ENCODE measurements at regions not wholly inside any gene's neighbourhood (a gene's known extent, or its start where the extent isn't known, plus 50 kb on each side); places are given as distances from the start of the nearest gene placed in this dataset.

- Mint-ChIP-seq H3K27me3 (peaks cover 0 to 8% of the 10 kb centered on the region in 2 donors), H3K9me3 (peaks cover 0 to 13% (median 9%) of the 10 kb centered on the region in 8 donors), H3K4me3 (no peak overlapping the region), H3K4me1 (no peaks in the 10 kb centered on the region), H3K27ac (no peak overlapping the region), H3K36me3 (no peaks in the 10 kb centered on the region)
- no peaks in the 10 kb centered on the region for H3K4me1 ChIP-seq (ENCODE audit: insufficient read depth, low read length)
- H3K27ac ChIP-seq (ENCODE audit: low read depth, low read length): no peak overlapping the region
- no peaks in the 10 kb centered on the region for H3K9me3 ChIP-seq (ENCODE audit: control insufficient read depth in 1 of 2, low read length in 2 of 2)
- POLR2A ChIA-PET (ENCODE audit: partially characterized antibody): no interaction called here
- CTCF ChIA-PET (ENCODE audit: partially characterized antibody): no interaction called here
- intact Hi-C loops (cut with micrococcal nuclease): no loop called here
- no peak for DNase-seq
- no peaks in the 10 kb centered on the region for H3K27me3 ChIP-seq (ENCODE audit: insufficient read depth, low read length)
- H3K4me3 ChIP-seq (ENCODE audit: low read length in 2 of 2): no peak overlapping the region
- H3K36me3 ChIP-seq (ENCODE audit: insufficient read depth, low read length): no peaks in the 10 kb centered on the region
These were observed 123.9 kb downstream of the UCHL1 start for GRCh38 chr4:41380511-41381157.

GRCh38 chr4:41381384-41381783 is 124.7 kb downstream of the UCHL1 start:
- Mint-ChIP-seq H3K4me1 (no peaks in the 10 kb centered on the region), H3K27ac (no peak overlapping the region)
- POLR2A ChIA-PET (ENCODE audit: partially characterized antibody): no interaction called here

GRCh38 chr4:41384992-41385391 is 128.3 kb downstream of the UCHL1 start:
- H3K27me3 Mint-ChIP-seq: peaks cover 0 to 11% of the 10 kb centered on the region in 2 donors
- H3K4me1 ChIP-seq (ENCODE audit: insufficient read depth, low read length): no peaks in the 10 kb centered on the region
- H3K27ac ChIP-seq (ENCODE audit: low read depth, low read length): no peak overlapping the region
- POLR2A ChIA-PET (ENCODE audit: partially characterized antibody): no interaction called here
- H3K27me3 ChIP-seq (ENCODE audit: insufficient read depth, low read length): no peaks in the 10 kb centered on the region
- H3K9me3 Mint-ChIP-seq: peaks cover 0 to 12% (median under 1%) of the 10 kb centered on the region in 8 donors
- no peaks in the 10 kb centered on the region for H3K36me3 ChIP-seq (ENCODE audit: insufficient read depth, low read length)
- H3K36me3 Mint-ChIP-seq: no peaks in the 10 kb centered on the region
- intact Hi-C loops (cut with micrococcal nuclease): no loop called here
- CTCF ChIA-PET (ENCODE audit: partially characterized antibody): no interaction called here
- H3K27ac Mint-ChIP-seq: no peak overlapping the region
- no peak overlapping the region for H3K4me3 ChIP-seq (ENCODE audit: low read length in 2 of 2)
- no peak overlapping the region for H3K4me3 Mint-ChIP-seq
- no peaks in the 10 kb centered on the region for H3K9me3 ChIP-seq (ENCODE audit: control insufficient read depth in 1 of 2, low read length in 2 of 2)
- no peaks in the 10 kb centered on the region for H3K4me1 Mint-ChIP-seq
- DNase-seq: no peak

More at GRCh38 chr4:41381384-41381783, 124.7 kb downstream of the UCHL1 start:
- Mint-ChIP-seq H3K27me3 (peaks cover 0 to 10% of the 10 kb centered on the region in 2 donors), H3K9me3 (peaks cover 0 to 13% (median 9%) of the 10 kb centered on the region in 8 donors), H3K36me3 (no peaks in the 10 kb centered on the region), H3K4me3 (no peak overlapping the region)
- no peaks in the 10 kb centered on the region for H3K9me3 ChIP-seq (ENCODE audit: control insufficient read depth in 1 of 2, low read length in 2 of 2)
- no peaks in the 10 kb centered on the region for H3K4me1 ChIP-seq (ENCODE audit: insufficient read depth, low read length)
- DNase-seq: no peak
- no peak overlapping the region for H3K27ac ChIP-seq (ENCODE audit: low read depth, low read length)
- intact Hi-C loops (cut with micrococcal nuclease): no loop called here
- H3K36me3 ChIP-seq (ENCODE audit: insufficient read depth, low read length): no peaks in the 10 kb centered on the region
- CTCF ChIA-PET (ENCODE audit: partially characterized antibody): no interaction called here
- H3K4me3 ChIP-seq (ENCODE audit: low read length in 2 of 2): no peak overlapping the region
- no peaks in the 10 kb centered on the region for H3K27me3 ChIP-seq (ENCODE audit: insufficient read depth, low read length)

GRCh38 chr4:41385481-41385880 is 128.8 kb downstream of the UCHL1 start:
- Mint-ChIP-seq H3K4me3 (no peak overlapping the region), H3K36me3 (no peaks in the 10 kb centered on the region), H3K4me1 (no peaks in the 10 kb centered on the region), H3K27ac (no peak overlapping the region), H3K27me3 (peaks cover 0 to 11% of the 10 kb centered on the region in 2 donors), H3K9me3 (peaks cover 0 to 12% (median under 1%) of the 10 kb centered on the region in 8 donors)
- Histone ChIP-seq H3K4me1 (ENCODE audit: insufficient read depth, low read length) (no peaks in the 10 kb centered on the region), H3K4me3 (ENCODE audit: low read length in 2 of 2) (no peak overlapping the region), H3K36me3 (ENCODE audit: insufficient read depth, low read length) (no peaks in the 10 kb centered on the region), H3K27ac (ENCODE audit: low read depth, low read length) (no peak overlapping the region), H3K27me3 (ENCODE audit: insufficient read depth, low read length) (no peaks in the 10 kb centered on the region), H3K9me3 (ENCODE audit: control insufficient read depth in 1 of 2, low read length in 2 of 2) (no peaks in the 10 kb centered on the region)
- ChIA-PET POLR2A (ENCODE audit: partially characterized antibody) (no interaction called here), CTCF (ENCODE audit: partially characterized antibody) (no interaction called here)
- DNase-seq: no peak
- intact Hi-C loops (cut with micrococcal nuclease): no loop called here

- no peak for DNase-seq
- ChIA-PET POLR2A (ENCODE audit: partially characterized antibody) (no interaction called here), CTCF (ENCODE audit: partially characterized antibody) (no interaction called here)
- no peaks in the 10 kb centered on the region for H3K4me1 Mint-ChIP-seq
- Histone ChIP-seq H3K9me3 (ENCODE audit: control insufficient read depth in 1 of 2, low read length in 2 of 2) (no peaks in the 10 kb centered on the region), H3K4me1 (ENCODE audit: insufficient read depth, low read length) (no peaks in the 10 kb centered on the region), H3K27ac (ENCODE audit: low read depth, low read length) (no peak overlapping the region), H3K4me3 (ENCODE audit: low read length in 2 of 2) (no peak overlapping the region), H3K36me3 (ENCODE audit: insufficient read depth, low read length) (no peaks in the 10 kb centered on the region), H3K27me3 (ENCODE audit: insufficient read depth, low read length) (no peaks in the 10 kb centered on the region)
- H3K27me3 Mint-ChIP-seq: peaks cover 0 to 9% of the 10 kb centered on the region in 2 donors
- H3K9me3 Mint-ChIP-seq: peaks cover 0 to 11% (median under 1%) of the 10 kb centered on the region in 8 donors
- intact Hi-C loops (cut with micrococcal nuclease): no loop called here
- no peak overlapping the region for H3K4me3 Mint-ChIP-seq
- H3K36me3 Mint-ChIP-seq: no peaks in the 10 kb centered on the region
- H3K27ac Mint-ChIP-seq: no peak overlapping the region
These were observed 131.4 kb downstream of the UCHL1 start for GRCh38 chr4:41388080-41388479.

- intact Hi-C loops (cut with micrococcal nuclease): no loop called here
These were observed 132.6 kb downstream of the UCHL1 start for GRCh38 chr4:41389356-41389755.

GRCh38 chr4:41390661-41391060 is 133.9 kb downstream of the UCHL1 start:
- H3K9me3 Mint-ChIP-seq: peaks cover 0 to 10% (median under 1%) of the 10 kb centered on the region in 8 donors
- H3K27me3 Mint-ChIP-seq: peaks cover 0 to 3% of the 10 kb centered on the region in 2 donors
- H3K27ac Mint-ChIP-seq: no peak overlapping the region
- H3K27me3 ChIP-seq (ENCODE audit: insufficient read depth, low read length): no peaks in the 10 kb centered on the region
- POLR2A ChIA-PET (ENCODE audit: partially characterized antibody): no interaction called here
- no peak overlapping the region for H3K4me3 Mint-ChIP-seq
- CTCF ChIA-PET (ENCODE audit: partially characterized antibody): no interaction called here
- no peaks in the 10 kb centered on the region for H3K36me3 Mint-ChIP-seq
- intact Hi-C loops (cut with micrococcal nuclease): no loop called here
- no peak overlapping the region for H3K4me3 ChIP-seq (ENCODE audit: low read length in 2 of 2)
- H3K9me3 ChIP-seq (ENCODE audit: control insufficient read depth in 1 of 2, low read length in 2 of 2): no peaks in the 10 kb centered on the region
- H3K4me1 ChIP-seq (ENCODE audit: insufficient read depth, low read length): no peaks in the 10 kb centered on the region
- no peaks in the 10 kb centered on the region for H3K4me1 Mint-ChIP-seq
- no peak overlapping the region for H3K27ac ChIP-seq (ENCODE audit: low read depth, low read length)
- H3K36me3 ChIP-seq (ENCODE audit: insufficient read depth, low read length): no peaks in the 10 kb centered on the region
- DNase-seq: no peak

More at GRCh38 chr4:41389356-41389755, 132.6 kb downstream of the UCHL1 start:
- Mint-ChIP-seq H3K27me3 (peaks cover 0 to 3% of the 10 kb centered on the region in 2 donors), H3K36me3 (no peaks in the 10 kb centered on the region), H3K27ac (no peak overlapping the region), H3K4me1 (no peaks in the 10 kb centered on the region), H3K9me3 (peaks cover 0 to 10% (median under 1%) of the 10 kb centered on the region in 8 donors), H3K4me3 (no peak overlapping the region)
- no peak overlapping the region for H3K4me3 ChIP-seq (ENCODE audit: low read length in 2 of 2)
- H3K27ac ChIP-seq (ENCODE audit: low read depth, low read length): no peak overlapping the region
- H3K4me1 ChIP-seq (ENCODE audit: insufficient read depth, low read length): no peaks in the 10 kb centered on the region
- H3K36me3 ChIP-seq (ENCODE audit: insufficient read depth, low read length): no peaks in the 10 kb centered on the region
- ChIA-PET CTCF (ENCODE audit: partially characterized antibody) (no interaction called here), POLR2A (ENCODE audit: partially characterized antibody) (no interaction called here)
- H3K9me3 ChIP-seq (ENCODE audit: control insufficient read depth in 1 of 2, low read length in 2 of 2): no peaks in the 10 kb centered on the region
- H3K27me3 ChIP-seq (ENCODE audit: insufficient read depth, low read length): no peaks in the 10 kb centered on the region
- DNase-seq: no peak

Measured in CD4-positive, alpha-beta memory T cell (primary cell).